RPMI8226 (cell line): ENCODE measurements at regions not wholly inside any gene's neighbourhood (a gene's known extent, or its start where the extent isn't known, plus 50 kb on each side); places are given as distances from the start of the nearest gene placed in this dataset.
A peak's percentile ranks its signal among the peaks of the same experiment; 100 is the strongest.

Experiments used
- DNase-seq: peaks from one replicate; pipeline ENCODE4 v3.0.0-alpha.2; 2015

- DNase-seq, result no peak
Observed at GRCh38 chr22:49331878-49332277, 495.8 kb downstream of the BRD1 start.

GRCh38 chr22:49331223-49331815, 496.4 kb downstream of the BRD1 start:
- DNase-seq, result peak; percentile 54

GRCh38 chr22:49330421-49331222, 497.1 kb downstream of the BRD1 start:
- DNase-seq, result no peak

- no peak for DNase-seq
Observed at GRCh38 chr22:49329636-49330035, 498.0 kb downstream of the BRD1 start.

- no peak for DNase-seq
Observed at GRCh38 chr22:49328630-49329405, 498.9 kb downstream of the BRD1 start.

- no peak for DNase-seq
Observed at GRCh38 chr22:49328118-49328475, 499.6 kb downstream of the BRD1 start.

GRCh38 chr22:49327411-49328117, 500.1 kb downstream of the BRD1 start:
- no peak for DNase-seq

GRCh38 chr22:49326558-49326957, 501.1 kb downstream of the BRD1 start:
- no peak for DNase-seq

GRCh38 chr22:49325531-49326395, 501.9 kb downstream of the BRD1 start:
- no peak for DNase-seq

GRCh38 chr22:49324527-49325491, 502.9 kb downstream of the BRD1 start:
- DNase-seq, result peak; percentile 42

- no peak for DNase-seq
Observed at GRCh38 chr22:49323751-49324415, 503.8 kb downstream of the BRD1 start.

GRCh38 chr22:49322861-49323622, 504.6 kb downstream of the BRD1 start:
- DNase-seq, result no peak

- no peak for DNase-seq
Observed at GRCh38 chr22:49322231-49322630, 505.4 kb downstream of the BRD1 start.

- no peak for DNase-seq
Observed at GRCh38 chr22:49321477-49322055, 506.1 kb downstream of the BRD1 start.

- no peak for DNase-seq
Observed at GRCh38 chr22:49320714-49321476, 506.8 kb downstream of the BRD1 start.

- DNase-seq, result no peak
Observed at GRCh38 chr22:49317369-49317768, 510.3 kb downstream of the BRD1 start.

- no peak for DNase-seq
Observed at GRCh38 chr22:49312601-49313000, 515.1 kb downstream of the BRD1 start.

- no peak for DNase-seq
Observed at GRCh38 chr22:49310354-49310753, 517.3 kb downstream of the BRD1 start.
